ENCODE measurements at regions not wholly inside any gene's neighbourhood (a gene's known extent, or its start where the extent isn't known, plus 50 kb on each side); places are given as distances from the start of the nearest gene placed in this dataset.

- TF ChIP-seq CTCF (IDR thresholded peaks at IDR 0.05 in 2 of 3, conservative IDR thresholded peaks at IDR 0.05 in 1 of 3; ENCODE audit: borderline replicate concordance in 1 of 3, insufficient read depth in 1 of 3, low read depth in 2 of 3, low read length in 2 of 3) = no peak
- no peak for TF ChIP-seq SIN3A (IDR thresholded peaks at IDR 0.05; ENCODE audit: low read depth)
- TF ChIP-seq ZNF274 (IDR thresholded peaks at IDR 0.05; ENCODE audit: low read depth, low read length) = no peak
These were observed 377.1 kb downstream of the EFNA5 start for GRCh38 chr5:107293541-107294210.

Data from HCT116 (cell line).